NCI-H1694 treated with DMSO at 0.1 percent for 48 hours (cell line): ENCODE measurements at regions not wholly inside any gene's neighbourhood (a gene's known extent, or its start where the extent isn't known, plus 50 kb on each side); places are given as distances from the start of the nearest gene placed in this dataset.
"Not testable (repeated sequence)": the region's sequence is repeated elsewhere in the genome, so short reads cannot be mapped to it uniquely, and the experiment has no call there.

Experiments
- DNase-seq: peaks from one replicate; lab custom pipeline; 2025; lab: John Stamatoyannopoulos, UW

- DNase-seq, result no peak
Observed at GRCh38 chr6:94902974-94903628, 674.2 kb upstream of the MANEA start.

- DNase-seq, result no peak
Observed at GRCh38 chr6:94899191-94899590, 678.1 kb upstream of the MANEA start.

GRCh38 chr6:94894300-94894699, 683.0 kb upstream of the MANEA start:
- no peak for DNase-seq

- no peak for DNase-seq
Observed at GRCh38 chr6:94893327-94893726, 684.0 kb upstream of the MANEA start.

GRCh38 chr6:94873819-94874218, 703.5 kb upstream of the MANEA start:
- not testable (repeated sequence) for DNase-seq

- DNase-seq, result no peak
Observed at GRCh38 chr6:94862112-94862511, 715.2 kb upstream of the MANEA start.

GRCh38 chr6:94859924-94860323, 717.4 kb upstream of the MANEA start:
- no peak for DNase-seq

GRCh38 chr6:94856999-94857398, 720.3 kb upstream of the MANEA start:
- not testable (repeated sequence) for DNase-seq

- DNase-seq, result not testable (repeated sequence)
Observed at GRCh38 chr6:94851329-94851728, 726.0 kb upstream of the MANEA start.

- no peak for DNase-seq
Observed at GRCh38 chr6:94845742-94846141, 731.6 kb upstream of the MANEA start.

GRCh38 chr6:94835264-94835663, 742.1 kb upstream of the MANEA start:
- no peak for DNase-seq

GRCh38 chr6:94813806-94814205, 763.5 kb upstream of the MANEA start:
- no peak for DNase-seq

GRCh38 chr6:94801344-94801743, 776.0 kb upstream of the MANEA start:
- DNase-seq, result no peak

GRCh38 chr6:94785514-94785913, 791.8 kb upstream of the MANEA start:
- DNase-seq, result no peak

- DNase-seq, result not testable (repeated sequence)
Observed at GRCh38 chr6:94785081-94785480, 792.3 kb upstream of the MANEA start.

- no peak for DNase-seq
Observed at GRCh38 chr6:94769197-94769596, 808.1 kb upstream of the MANEA start.

- DNase-seq, result no peak
Observed at GRCh38 chr6:94751641-94752329, 825.5 kb upstream of the MANEA start.

- DNase-seq, result peak; percentile 39
Observed at GRCh38 chr6:94736236-94736635, 841.1 kb upstream of the MANEA start.

GRCh38 chr6:94735270-94735669, 842.1 kb upstream of the MANEA start:
- DNase-seq, result no peak

GRCh38 chr6:94734751-94735150, 842.6 kb upstream of the MANEA start:
- no peak for DNase-seq

GRCh38 chr6:94733066-94733465, 844.3 kb upstream of the MANEA start:
- no peak for DNase-seq

GRCh38 chr6:94727710-94728109, 849.6 kb upstream of the MANEA start:
- DNase-seq, result no peak

- no peak for DNase-seq
Observed at GRCh38 chr6:94721459-94721858, 855.9 kb upstream of the MANEA start.

- DNase-seq, result no peak
Observed at GRCh38 chr6:94713446-94713845, 863.9 kb upstream of the MANEA start.
